Omental fat pad (tissue), 3 donors: ENCODE measurements at regions not wholly inside any gene's neighbourhood (a gene's known extent, or its start where the extent isn't known, plus 50 kb on each side); places are given as distances from the start of the nearest gene placed in this dataset.
"Not testable (repeated sequence)": the region's sequence is repeated elsewhere in the genome, so short reads cannot be mapped to it uniquely, and the experiment has no call there.

Experiments
- ATAC-seq: fragments of 150-250 bp; one replicate; pipeline ENCODE4 v1.9.1; 2016; ENCODE audit warnings: mild to moderate bottlenecking, moderate library complexity; ENCODE audit not compliant: low FRiP score
- DNase-seq: peaks from one replicate; pipeline ENCODE4 v3.0.0-alpha.2; 2019; ENCODE audit warnings: low spot score
- CTCF ChIP-seq, 3 donors: fragments of 450-650 bp; IDR thresholded peaks; one replicate each; pipeline ENCODE4 v1.5.1; 2016 to 2017; ENCODE audit warnings: antibody characterized with exemption in 3 of 3, mild to moderate bottlenecking in 3 of 3, moderate library complexity in 2 of 3

GRCh38 chr16:85531516-85531915, 81.6 kb upstream of the GSE1 start:
- DNase-seq (no peak), ATAC-seq (no peak)
- TF ChIP-seq CTCF (IDR thresholded peaks at IDR 0.05), result no peak

GRCh38 chr16:85532147-85532546, 81.0 kb upstream of the GSE1 start:
- DNase-seq (no peak), ATAC-seq (no peak)
- TF ChIP-seq CTCF (IDR thresholded peaks at IDR 0.05), result no peak

- ATAC-seq, DNase-seq: not testable (repeated sequence)
Measured at GRCh38 chr16:85533593-85533992, 79.5 kb upstream of the GSE1 start.

- ATAC-seq (no peak), DNase-seq (no peak)
- TF ChIP-seq CTCF (IDR thresholded peaks at IDR 0.05), result no peak
Measured at GRCh38 chr16:85534536-85535351, 78.4 kb upstream of the GSE1 start.

GRCh38 chr16:85535352-85536072, 77.6 kb upstream of the GSE1 start:
- DNase-seq, result no peak
- no peak for ATAC-seq
- no peak for TF ChIP-seq CTCF (IDR thresholded peaks at IDR 0.05)

- ATAC-seq (no peak), DNase-seq (no peak)
- no peak for TF ChIP-seq CTCF (IDR thresholded peaks at IDR 0.05)
Measured at GRCh38 chr16:85536073-85536410, 77.1 kb upstream of the GSE1 start.

GRCh38 chr16:85536411-85537330, 76.5 kb upstream of the GSE1 start:
- DNase-seq, result no peak
- no peak for TF ChIP-seq CTCF (IDR thresholded peaks at IDR 0.05)
- ATAC-seq, result no peak
